ENCODE measurements at regions not wholly inside any gene's neighbourhood (a gene's known extent, or its start where the extent isn't known, plus 50 kb on each side); places are given as distances from the start of the nearest gene placed in this dataset.

GRCh38 chr21:28799926-28800325, 192.8 kb downstream of the LTN1 start:
- no peak for DNase-seq (ENCODE audit: insufficient read length, low spot score)
- FAIRE-seq: no peak
- no peak for TF ChIP-seq CTCF (IDR thresholded peaks at IDR 0.05; ENCODE audit: insufficient read depth, missing control alignments)

GRCh38 chr21:28798798-28799197, 193.9 kb downstream of the LTN1 start:
- TF ChIP-seq CTCF (IDR thresholded peaks at IDR 0.05; ENCODE audit: insufficient read depth, missing control alignments): no peak
- FAIRE-seq (no peak), DNase-seq (ENCODE audit: insufficient read length, low spot score) (no peak)

GRCh38 chr21:28795251-28795650, 197.4 kb downstream of the LTN1 start:
- no peak for TF ChIP-seq CTCF (IDR thresholded peaks at IDR 0.05; ENCODE audit: insufficient read depth, missing control alignments)
- DNase-seq (ENCODE audit: insufficient read length, low spot score) (no peak), FAIRE-seq (no peak)

- FAIRE-seq: no peak
- DNase-seq (ENCODE audit: insufficient read length, low spot score): no peak
- no peak for TF ChIP-seq CTCF (IDR thresholded peaks at IDR 0.05; ENCODE audit: insufficient read depth, missing control alignments)
These were observed 198.3 kb downstream of the LTN1 start for GRCh38 chr21:28794371-28794851.

GRCh38 chr21:28793043-28793442, 199.6 kb downstream of the LTN1 start:
- no peak for DNase-seq (ENCODE audit: insufficient read length, low spot score)
- TF ChIP-seq CTCF (IDR thresholded peaks at IDR 0.05; ENCODE audit: insufficient read depth, missing control alignments): no peak
- FAIRE-seq: no peak

GRCh38 chr21:28791595-28792282, 200.9 kb downstream of the LTN1 start:
- FAIRE-seq: no peak
- DNase-seq (ENCODE audit: insufficient read length, low spot score): no peak
- TF ChIP-seq CTCF (IDR thresholded peaks at IDR 0.05; ENCODE audit: insufficient read depth, missing control alignments): no peak

- FAIRE-seq: no peak
These were observed 202.3 kb downstream of the LTN1 start for GRCh38 chr21:28790335-28790734.

More at GRCh38 chr21:28790335-28790734, 202.3 kb downstream of the LTN1 start:
- no peak for DNase-seq (ENCODE audit: insufficient read length, low spot score)
- no peak for TF ChIP-seq CTCF (IDR thresholded peaks at IDR 0.05; ENCODE audit: insufficient read depth, missing control alignments)

All from D721Med (cell line).